GM13976 (cell line): ENCODE measurements at regions not wholly inside any gene's neighbourhood (a gene's known extent, or its start where the extent isn't known, plus 50 kb on each side); places are given as distances from the start of the nearest gene placed in this dataset.

ENCODE experiments used
- DNase-seq: peaks from one replicate; pipeline ENCODE4 v3.0.0; 2012; ENCODE audit warnings: low spot score
- in situ Hi-C: fragments of 300-500 bp; cut with MboI; formaldehyde crosslinking; loops from one replicate; pipeline ENCODE4 v1.12.0; 2022; ENCODE audit warnings: low sequenced_read_pairs, mixed read lengths, inconsistent platforms; ENCODE audit not compliant: unreplicated experiment
- TF ChIP-seq, protein P1 (sequence below): IDR thresholded peaks from 2 replicates; pipeline ENCODE4 v1.5.1; 2012; ENCODE audit warnings: borderline replicate concordance, mild to moderate bottlenecking; ENCODE audit not compliant: insufficient read depth; ENCODE audit errors: extremely low read depth, missing control alignments, control extremely low read depth

DNA sequence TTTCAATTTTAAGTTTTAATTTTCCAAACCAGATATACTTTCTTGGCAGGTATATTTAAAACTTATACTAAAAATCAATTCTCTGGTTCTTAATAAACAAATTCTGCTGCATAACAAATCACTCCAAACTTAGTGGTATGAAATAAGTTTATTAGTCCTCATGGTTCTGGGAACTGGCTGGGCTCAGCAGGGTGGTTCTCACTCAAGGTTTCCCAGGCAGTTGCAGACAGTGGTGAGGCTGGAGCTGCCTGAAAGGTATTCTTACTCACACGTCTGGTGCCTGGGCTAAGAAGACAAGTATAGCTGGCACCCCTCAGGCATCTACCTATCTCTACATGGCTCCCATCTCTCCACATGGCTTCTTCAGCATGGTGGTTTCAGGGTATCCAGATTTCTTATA lies 308.2 kb upstream of the CCDC196 start:
- TF ChIP-seq, protein P1, sequence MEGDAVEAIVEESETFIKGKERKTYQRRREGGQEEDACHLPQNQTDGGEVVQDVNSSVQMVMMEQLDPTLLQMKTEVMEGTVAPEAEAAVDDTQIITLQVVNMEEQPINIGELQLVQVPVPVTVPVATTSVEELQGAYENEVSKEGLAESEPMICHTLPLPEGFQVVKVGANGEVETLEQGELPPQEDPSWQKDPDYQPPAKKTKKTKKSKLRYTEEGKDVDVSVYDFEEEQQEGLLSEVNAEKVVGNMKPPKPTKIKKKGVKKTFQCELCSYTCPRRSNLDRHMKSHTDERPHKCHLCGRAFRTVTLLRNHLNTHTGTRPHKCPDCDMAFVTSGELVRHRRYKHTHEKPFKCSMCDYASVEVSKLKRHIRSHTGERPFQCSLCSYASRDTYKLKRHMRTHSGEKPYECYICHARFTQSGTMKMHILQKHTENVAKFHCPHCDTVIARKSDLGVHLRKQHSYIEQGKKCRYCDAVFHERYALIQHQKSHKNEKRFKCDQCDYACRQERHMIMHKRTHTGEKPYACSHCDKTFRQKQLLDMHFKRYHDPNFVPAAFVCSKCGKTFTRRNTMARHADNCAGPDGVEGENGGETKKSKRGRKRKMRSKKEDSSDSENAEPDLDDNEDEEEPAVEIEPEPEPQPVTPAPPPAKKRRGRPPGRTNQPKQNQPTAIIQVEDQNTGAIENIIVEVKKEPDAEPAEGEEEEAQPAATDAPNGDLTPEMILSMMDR: no peak
- in situ Hi-C loops: no loop called here
- no peak for DNase-seq

DNA sequence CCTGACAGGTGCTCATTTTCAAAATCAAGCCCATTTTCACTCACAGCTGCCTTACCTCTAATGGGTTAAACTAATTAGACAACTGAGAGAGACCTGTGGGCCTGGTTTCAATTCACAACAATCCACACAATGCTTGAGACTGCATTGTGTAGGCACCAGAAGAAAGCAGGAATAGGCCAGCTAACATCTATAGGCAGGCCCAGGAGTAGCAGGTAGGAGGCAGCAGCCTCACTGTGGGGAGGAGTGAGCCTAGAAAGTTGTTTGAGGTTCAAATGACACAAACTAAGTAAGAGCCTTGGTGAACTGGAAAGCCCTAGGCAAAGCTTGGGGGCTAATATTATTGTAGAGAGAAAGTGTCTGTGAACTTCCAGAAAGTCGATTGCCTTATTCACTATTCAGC lies 289.5 kb upstream of the CCDC196 start:
- in situ Hi-C loops: no loop called here
- no peak for DNase-seq
- TF ChIP-seq, protein P1: no peak

DNA sequence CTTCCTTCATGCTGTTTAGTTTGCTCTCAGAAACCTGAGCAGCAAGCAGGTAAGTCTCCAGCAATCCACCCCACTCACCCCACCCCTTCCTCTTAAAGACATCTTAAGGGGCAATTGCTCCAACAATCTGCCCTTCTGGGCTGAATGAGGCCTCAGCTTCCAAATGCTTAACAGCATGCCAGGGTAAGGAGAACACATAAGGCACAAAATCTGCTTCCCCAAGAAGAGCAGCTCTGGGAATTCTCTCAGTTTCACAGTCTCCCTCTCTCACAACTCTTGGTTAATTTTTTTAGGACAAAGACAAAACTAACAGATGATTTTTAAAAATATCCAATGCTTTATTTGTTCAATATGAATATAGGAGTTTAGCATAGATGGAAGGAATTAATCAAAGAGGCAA lies 288.9 kb upstream of the CCDC196 start:
- in situ Hi-C loops: no loop called here
- TF ChIP-seq, protein P1: no peak
- DNase-seq: no peak

DNA sequence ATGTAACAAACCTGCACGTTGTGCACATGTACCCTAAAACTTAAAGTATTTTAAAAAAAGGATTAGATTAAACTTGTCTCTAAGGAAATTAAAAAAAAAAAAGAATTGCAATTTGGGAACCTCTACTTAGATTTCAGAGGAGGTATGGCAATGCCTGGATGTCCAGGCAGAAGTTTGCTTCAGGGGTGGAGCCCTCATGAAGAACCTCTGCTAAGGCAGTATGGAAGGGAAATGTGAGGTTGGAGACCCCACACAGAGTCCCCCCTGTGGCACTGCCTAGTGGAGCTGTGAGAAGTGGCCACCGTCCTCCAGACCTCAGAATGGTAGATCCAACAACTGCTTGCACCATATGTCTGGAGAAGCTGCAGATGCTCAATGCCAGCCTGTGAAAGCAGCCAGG lies 279.6 kb upstream of the CCDC196 start:
- in situ Hi-C loops: no loop called here
- no peak for DNase-seq
- TF ChIP-seq, protein P1: no peak

DNA sequence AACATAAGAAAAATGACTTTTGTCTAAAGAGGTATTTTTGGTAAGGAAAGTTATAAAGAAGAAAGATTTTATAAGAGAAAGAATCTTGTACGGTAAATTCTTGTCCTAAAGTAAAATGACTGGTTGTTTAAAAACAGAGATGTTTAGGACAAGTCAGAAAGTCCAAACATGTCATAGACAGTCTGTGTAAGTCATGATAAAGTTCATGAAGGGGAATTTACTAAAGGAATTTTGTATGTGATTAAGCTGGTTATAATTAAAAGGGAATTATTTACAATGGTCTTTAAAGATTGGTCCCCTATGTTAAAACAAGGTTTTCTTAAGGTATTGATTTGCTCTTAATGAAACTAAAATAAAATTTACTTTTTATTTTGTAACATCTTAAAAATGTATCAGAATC lies 269.4 kb upstream of the CCDC196 start:
- in situ Hi-C loops: no loop called here
- TF ChIP-seq, protein P1: no peak
- no peak for DNase-seq

DNA sequence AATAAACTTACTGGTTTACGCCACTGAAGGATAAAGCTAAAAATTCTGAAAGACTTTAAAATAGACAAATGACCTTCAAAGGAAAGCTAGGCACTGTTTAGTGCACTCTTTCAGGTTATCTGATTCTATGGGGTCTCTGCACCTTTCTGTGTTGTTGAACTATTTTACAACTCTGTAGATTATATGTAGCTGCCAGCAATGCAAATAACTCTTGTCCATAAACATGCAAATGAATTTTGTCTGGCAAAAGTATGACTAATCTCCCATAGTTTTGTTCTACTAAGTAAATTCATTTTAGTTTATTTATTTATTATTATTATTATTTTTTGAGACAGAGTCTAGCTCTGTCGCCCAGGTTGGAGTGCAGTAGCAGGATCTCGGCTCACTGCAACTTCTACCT lies 266.3 kb upstream of the CCDC196 start:
- no peak for DNase-seq
- TF ChIP-seq, protein P1: no peak
- in situ Hi-C loops: no loop called here
